ENCODE measurements at regions not wholly inside any gene's neighbourhood (a gene's known extent, or its start where the extent isn't known, plus 50 kb on each side); places are given as distances from the start of the nearest gene placed in this dataset.

- TF ChIP-seq CTCF (IDR thresholded peaks at IDR 0.05; ENCODE audit: low read depth, low read length, missing input control) = no peak
- no peak for TF ChIP-seq EGR1 (IDR thresholded peaks at IDR 0.05; ENCODE audit: low read depth in 2 of 2)
- no peak for TF ChIP-seq TAF1 (conservative IDR thresholded peaks at IDR 0.05)
- TF ChIP-seq SP1 (IDR thresholded peaks at IDR 0.05) = no peak
Observed at GRCh38 chr2:225140723-225141122, 98.5 kb upstream of the DOCK10 start.

Measured in liver (tissue), 3 donors.